SU-DHL-6 (cell line): ENCODE measurements at regions not wholly inside any gene's neighbourhood (a gene's known extent, or its start where the extent isn't known, plus 50 kb on each side); places are given as distances from the start of the nearest gene placed in this dataset.

ENCODE experiments used
- H2AFZ ChIP-seq: fragments of 200-600 bp; sonication (generic); 2 replicates; pipeline ENCODE4 v1.6.1; 2014; ENCODE audit warnings: low read depth, mild to moderate bottlenecking, moderate library complexity, mixed read lengths, antibody characterized with exemption, low read length; ENCODE audit not compliant: severe bottlenecking
- H3F3A ChIP-seq: fragments of 200-600 bp; shearing (Covaris generic); 2 replicates; pipeline ENCODE4 v1.6.0; 2016; ENCODE audit warnings: antibody characterized with exemption, mild to moderate bottlenecking; ENCODE audit not compliant: insufficient read depth
- H3K27ac ChIP-seq: fragments of 200-600 bp; sonication (generic); 2 replicates; pipeline ENCODE4 v1.5.1; 2016; ENCODE audit warnings: low read depth, mild to moderate bottlenecking, low read length, moderate library complexity, mixed read lengths
- H3K27me3 ChIP-seq: fragments of 200-600 bp; sonication (generic), shearing (Covaris generic); 2 replicates; pipeline ENCODE4 v1.6.0; 2014; ENCODE audit warnings: mild to moderate bottlenecking, low read length
- H3K36me3 ChIP-seq: fragments of 200-600 bp; sonication (generic); 2 replicates; pipeline ENCODE4 v1.6.1; 2014; ENCODE audit warnings: mild to moderate bottlenecking, low read length, mixed read lengths
- H3K4me2 ChIP-seq: fragments of 300-600, 200-600 bp; shearing (Covaris generic), sonication (generic); 2 replicates; pipeline ENCODE4 v1.6.0; 2014; ENCODE audit warnings: low read length, low read depth, mild to moderate bottlenecking; ENCODE audit not compliant: poor library complexity, severe bottlenecking
- H3K4me3 ChIP-seq: fragments of 200-600 bp; sonication (generic); 2 replicates; pipeline ENCODE4 v1.5.1; 2014; ENCODE audit warnings: antibody characterized with exemption, low read length, mild to moderate bottlenecking, mixed read lengths; ENCODE audit not compliant: insufficient read depth, poor library complexity, severe bottlenecking
- H3K79me2 ChIP-seq: fragments of 200-600 bp; sonication (generic); 2 replicates; pipeline ENCODE4 v1.6.1; 2014; ENCODE audit warnings: mild to moderate bottlenecking, low read length, moderate library complexity; ENCODE audit not compliant: insufficient read depth
- H3K9ac ChIP-seq: fragments of 200-600 bp; sonication (generic); 2 replicates; pipeline ENCODE4 v1.7.0; 2014; ENCODE audit warnings: mild to moderate bottlenecking, low read length
- H3K9me2 ChIP-seq: fragments of 200-600 bp; sonication (generic); replicated peaks from 2 replicates; pipeline ENCODE4 v1.6.1; 2014; ENCODE audit warnings: low read length; ENCODE audit not compliant: insufficient read depth
- H3K9me3 ChIP-seq: fragments of 200-600 bp; sonication (generic); 2 replicates; pipeline ENCODE4 v1.6.1; 2014; ENCODE audit warnings: low read length, mixed read lengths; ENCODE audit not compliant: insufficient read depth
- H4K20me1 ChIP-seq: fragments of 200-600 bp; sonication (generic); 2 replicates; pipeline ENCODE4 v1.6.1; 2014; ENCODE audit warnings: low read depth, mild to moderate bottlenecking, antibody characterized with exemption, low read length, moderate library complexity, mixed read lengths
- CTCF ChIP-seq: fragments of 200-600 bp; sonication (generic); IDR thresholded peaks from one replicate; pipeline ENCODE4 v1.5.1; 2017; ENCODE audit warnings: antibody characterized with exemption, mild to moderate bottlenecking, low read length, moderate library complexity; ENCODE audit not compliant: insufficient read depth, poor library complexity, severe bottlenecking
- EZH2phosphoT487 ChIP-seq: fragments of 200-600 bp; sonication (generic), shearing (Covaris generic); conservative IDR thresholded peaks from 2 replicates; pipeline ENCODE4 v1.6.1; 2018; ENCODE audit warnings: mild to moderate bottlenecking, antibody characterized with exemption, low read length, moderate library complexity, mixed read lengths

- no peak overlapping the region for H3K4me2 ChIP-seq
- H3K36me3 ChIP-seq: no peaks in the 10 kb centered on the region
- no peak overlapping the region for H3K27ac ChIP-seq
- no peaks in the 10 kb centered on the region for H3K9me2 ChIP-seq
- TF ChIP-seq EZH2phosphoT487: no peak
- no peak for TF ChIP-seq CTCF
- no peaks in the 10 kb centered on the region for H3K79me2 ChIP-seq
- H3K9me3 ChIP-seq: no peaks in the 10 kb centered on the region; the same call in 1 of the 2 replicates
- no peaks in the 10 kb centered on the region for H3K27me3 ChIP-seq
- H3K9ac ChIP-seq: no peak overlapping the region
- no peak overlapping the region for H3K4me3 ChIP-seq
- no peak overlapping the region for H2AFZ ChIP-seq
- H3F3A ChIP-seq: no peaks in the 10 kb centered on the region
- no peaks in the 10 kb centered on the region for H4K20me1 ChIP-seq
Measured at GRCh38 chr4:26113339-26113940, 199.4 kb downstream of the SMIM20 start.

GRCh38 chr4:26116057-26116456 lies 202.0 kb downstream of the SMIM20 start:
- H3K79me2 ChIP-seq: no peaks in the 10 kb centered on the region
- H3F3A ChIP-seq: no peaks in the 10 kb centered on the region
- H3K27me3 ChIP-seq: no peaks in the 10 kb centered on the region
- no peak overlapping the region for H3K4me3 ChIP-seq
- H2AFZ ChIP-seq: no peak overlapping the region
- H3K4me2 ChIP-seq: no peak overlapping the region
- TF ChIP-seq CTCF (no peak), EZH2phosphoT487 (no peak)
- H3K9me3 ChIP-seq: no peaks in the 10 kb centered on the region; the same call in 1 of the 2 replicates
- H3K9ac ChIP-seq: no peak overlapping the region
- H4K20me1 ChIP-seq: no peaks in the 10 kb centered on the region
- H3K36me3 ChIP-seq: no peaks in the 10 kb centered on the region
- no peaks in the 10 kb centered on the region for H3K9me2 ChIP-seq
- no peak overlapping the region for H3K27ac ChIP-seq

GRCh38 chr4:26120098-26120825 lies 200.6 kb upstream of the RBPJ start:
- Histone ChIP-seq H3K27ac (no peak overlapping the region), H3K79me2 (no peaks in the 10 kb centered on the region), H4K20me1 (no peaks in the 10 kb centered on the region), H3K36me3 (no peaks in the 10 kb centered on the region), H3K4me3 (no peak overlapping the region), H3K9me3 (no peaks in the 10 kb centered on the region), H3K9ac (no peak overlapping the region), H3K27me3 (0 out of 2 replicates have a peak, but pooled peaks cover 3% of the 10 kb centered on the region), H3F3A (no peaks in the 10 kb centered on the region), H3K4me2 (no peak overlapping the region), H3K9me2 (no peaks in the 10 kb centered on the region), H2AFZ (no peak overlapping the region)
- no peak for TF ChIP-seq CTCF
- TF ChIP-seq EZH2phosphoT487: no peak
